ENCODE measurements at regions not wholly inside any gene's neighbourhood (a gene's known extent, or its start where the extent isn't known, plus 50 kb on each side); places are given as distances from the start of the nearest gene placed in this dataset.

DNA sequence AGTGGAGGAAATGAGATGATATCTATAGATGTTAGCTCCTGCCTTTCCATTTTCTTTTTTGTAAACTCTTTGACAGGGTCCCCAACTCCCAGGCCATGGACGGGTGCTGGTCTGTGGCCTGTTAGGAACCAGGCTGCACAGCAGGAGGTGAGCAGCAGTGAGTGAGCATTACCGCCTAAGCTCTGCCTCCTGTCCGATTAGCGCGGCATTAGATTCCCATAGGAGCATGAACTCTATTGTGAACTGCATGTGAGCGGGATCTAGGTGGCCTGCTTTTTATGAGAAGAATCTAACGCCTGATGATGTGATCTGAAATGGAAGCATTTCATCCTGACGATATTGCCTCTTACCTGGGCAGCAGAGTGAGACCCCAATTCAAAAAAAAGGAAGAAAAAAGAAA is 56.8 kb upstream of the CHD2 start:
- intact Hi-C loops (cut with micrococcal nuclease) (no loop called here), dilution Hi-C loops (cut with MboI; ENCODE audit: extremely low pct_ligation_motif_present, low sequenced_read_pairs) (no loop called here)
- no peak for FAIRE-seq
- H3K27ac ChIP-seq (ENCODE audit: insufficient read depth, low read depth, low read length) = no peak overlapping the region
- no peak for TF ChIP-seq MYC (IDR thresholded peaks at IDR 0.05; ENCODE audit: low read depth, low read length)
- TF ChIP-seq GATA2 (IDR thresholded peaks at IDR 0.05; ENCODE audit: insufficient read depth, insufficient read length, low read depth, low read length) = no peak
- no TSS peak for BruUV-seq (replicated peaks)
- ChIA-PET POLR2A (no interaction called here), CTCF (interaction anchor here (0.7 kb wide), 1 partner anchor 16 kb away, joined by 3 read pairs; no protein-coding TSS in a partner anchor)
- H3K9ac ChIP-seq (replicated peaks; ENCODE audit: extremely low read depth, insufficient read depth, low read length) = no peak overlapping the region
- peaks cover 46 to 50% of the 10 kb centered on the region in 2 experiments for H3K27me3 ChIP-seq (ENCODE audit: control insufficient read depth in 2 of 2, insufficient read depth in 2 of 2, low read length in 2 of 2)
- no peaks in the 10 kb centered on the region for H3K9me3 ChIP-seq (replicated peaks; ENCODE audit: control insufficient read depth, insufficient read depth, low read length)
- no peaks in the 10 kb centered on the region for H3K79me2 ChIP-seq (ENCODE audit: control insufficient read depth, insufficient read depth, low read length)
- peaks cover 9% of the 10 kb centered on the region for H3K4me1 ChIP-seq (ENCODE audit: control insufficient read depth, extremely low read depth, insufficient read depth, low read length)
- no peaks in the 10 kb centered on the region for H4K20me1 ChIP-seq (replicated peaks; ENCODE audit: control insufficient read depth, extremely low read depth, insufficient read depth, low read length)
- H2AFZ ChIP-seq (ENCODE audit: low read depth, low read length) = no peak overlapping the region
- H3K4me2 ChIP-seq (ENCODE audit: insufficient read depth, low read length) = no peak overlapping the region
- no peak for DNase-seq (ENCODE audit: low read depth, low spot score)
- no peak overlapping the region for H3K4me3 ChIP-seq (replicated peaks in 1 of 3; ENCODE audit: insufficient read depth in 1 of 3, low read depth in 1 of 3, low read length in 3 of 3)
- H3K9me1 ChIP-seq (replicated peaks; ENCODE audit: control insufficient read depth, extremely low read depth, insufficient read depth, low read length) = no peaks in the 10 kb centered on the region
- no peaks in the 10 kb centered on the region for H3K36me3 ChIP-seq (ENCODE audit: control insufficient read depth in 2 of 2, extremely low read depth in 1 of 2, insufficient read depth in 2 of 2, low read length in 2 of 2)

DNA sequence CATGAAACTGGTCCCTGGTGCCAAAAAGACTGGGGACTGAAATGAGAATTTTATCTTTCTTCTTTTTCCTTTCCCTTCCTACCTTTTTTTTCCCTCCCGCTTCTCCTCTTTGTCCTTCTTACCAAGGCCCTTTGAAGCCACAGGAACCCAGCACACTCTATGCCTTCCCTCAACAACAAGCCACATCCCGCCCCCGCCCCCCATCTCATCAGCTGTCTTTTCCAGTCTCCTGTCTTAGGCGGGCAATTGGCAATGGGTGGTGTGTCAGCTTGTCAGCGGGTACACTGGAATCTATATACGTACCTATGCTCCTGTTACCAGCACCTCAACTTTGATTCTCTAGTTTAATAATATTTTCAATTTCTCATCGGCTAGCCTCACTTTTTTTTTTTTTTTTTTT is 56.3 kb upstream of the CHD2 start:
- H3K4me1 ChIP-seq (ENCODE audit: control insufficient read depth, extremely low read depth, insufficient read depth, low read length) = peaks cover 9% of the 10 kb centered on the region
- DNase-seq (ENCODE audit: low read depth, low spot score) (no peak), FAIRE-seq (no peak)
- dilution Hi-C loops (cut with MboI; ENCODE audit: extremely low pct_ligation_motif_present, low sequenced_read_pairs) (no loop called here), intact Hi-C loops (cut with micrococcal nuclease) (no loop called here)
- BruUV-seq (replicated peaks) = no TSS peak
- H3K9me3 ChIP-seq (replicated peaks; ENCODE audit: control insufficient read depth, insufficient read depth, low read length) = no peaks in the 10 kb centered on the region
- ChIA-PET CTCF (interaction anchor here (0.7 kb wide), 1 partner anchor 16 kb away, joined by 3 read pairs; no protein-coding TSS in a partner anchor), POLR2A (interaction anchor here (0.6 kb wide), 1 partner anchor 56 kb away, joined by 3 read pairs; the partner anchor contains the start of gene CHD2)
- no peak overlapping the region for H3K4me3 ChIP-seq (replicated peaks in 1 of 3; ENCODE audit: insufficient read depth in 1 of 3, low read depth in 1 of 3, low read length in 3 of 3)
- H3K4me2 ChIP-seq (ENCODE audit: insufficient read depth, low read length) = no peak overlapping the region
- no peaks in the 10 kb centered on the region for H3K79me2 ChIP-seq (ENCODE audit: control insufficient read depth, insufficient read depth, low read length)
- TF ChIP-seq MYC (IDR thresholded peaks at IDR 0.05; ENCODE audit: low read depth, low read length) = no peak
- TF ChIP-seq, protein P1, sequence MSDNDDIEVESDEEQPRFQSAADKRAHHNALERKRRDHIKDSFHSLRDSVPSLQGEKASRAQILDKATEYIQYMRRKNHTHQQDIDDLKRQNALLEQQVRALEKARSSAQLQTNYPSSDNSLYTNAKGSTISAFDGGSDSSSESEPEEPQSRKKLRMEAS (IDR thresholded peaks at IDR 0.05; ENCODE audit: insufficient read depth, insufficient read length) = no peak
- TF ChIP-seq EZH2 (IDR thresholded peaks at IDR 0.05; ENCODE audit: borderline replicate concordance, low read depth, low read length, severe bottlenecking) = no peak
- no peak for TF ChIP-seq FOS (IDR thresholded peaks at IDR 0.05; ENCODE audit: borderline replicate concordance, insufficient read depth, low read length)
- TF ChIP-seq, protein P2, sequence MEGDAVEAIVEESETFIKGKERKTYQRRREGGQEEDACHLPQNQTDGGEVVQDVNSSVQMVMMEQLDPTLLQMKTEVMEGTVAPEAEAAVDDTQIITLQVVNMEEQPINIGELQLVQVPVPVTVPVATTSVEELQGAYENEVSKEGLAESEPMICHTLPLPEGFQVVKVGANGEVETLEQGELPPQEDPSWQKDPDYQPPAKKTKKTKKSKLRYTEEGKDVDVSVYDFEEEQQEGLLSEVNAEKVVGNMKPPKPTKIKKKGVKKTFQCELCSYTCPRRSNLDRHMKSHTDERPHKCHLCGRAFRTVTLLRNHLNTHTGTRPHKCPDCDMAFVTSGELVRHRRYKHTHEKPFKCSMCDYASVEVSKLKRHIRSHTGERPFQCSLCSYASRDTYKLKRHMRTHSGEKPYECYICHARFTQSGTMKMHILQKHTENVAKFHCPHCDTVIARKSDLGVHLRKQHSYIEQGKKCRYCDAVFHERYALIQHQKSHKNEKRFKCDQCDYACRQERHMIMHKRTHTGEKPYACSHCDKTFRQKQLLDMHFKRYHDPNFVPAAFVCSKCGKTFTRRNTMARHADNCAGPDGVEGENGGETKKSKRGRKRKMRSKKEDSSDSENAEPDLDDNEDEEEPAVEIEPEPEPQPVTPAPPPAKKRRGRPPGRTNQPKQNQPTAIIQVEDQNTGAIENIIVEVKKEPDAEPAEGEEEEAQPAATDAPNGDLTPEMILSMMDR (IDR thresholded peaks at IDR 0.05; ENCODE audit: extremely low read depth in 1 of 2, insufficient read depth in 1 of 2, low read depth in 1 of 2, low read length in 2 of 2) = no peak
- TF ChIP-seq POLR2A (IDR thresholded peaks at IDR 0.05; ENCODE audit: low read depth, low read length) = no peak
- TF ChIP-seq POLR2AphosphoS5 (IDR thresholded peaks at IDR 0.05; ENCODE audit: insufficient read depth, low read depth, low read length) = no peak
- no peak for TF ChIP-seq JUN (IDR thresholded peaks at IDR 0.05; ENCODE audit: borderline replicate concordance, insufficient read depth, insufficient read length, low read depth)
- TF ChIP-seq GATA2 (IDR thresholded peaks at IDR 0.05; ENCODE audit: insufficient read depth, insufficient read length, low read depth, low read length) = no peak
- H3K36me3 ChIP-seq (ENCODE audit: control insufficient read depth in 2 of 2, extremely low read depth in 1 of 2, insufficient read depth in 2 of 2, low read length in 2 of 2) = no peaks in the 10 kb centered on the region
- H4K20me1 ChIP-seq (replicated peaks; ENCODE audit: control insufficient read depth, extremely low read depth, insufficient read depth, low read length) = no peaks in the 10 kb centered on the region
- no peaks in the 10 kb centered on the region for H3K9me1 ChIP-seq (replicated peaks; ENCODE audit: control insufficient read depth, extremely low read depth, insufficient read depth, low read length)
- H3K9ac ChIP-seq (replicated peaks; ENCODE audit: extremely low read depth, insufficient read depth, low read length) = no peak overlapping the region
- H2AFZ ChIP-seq (ENCODE audit: low read depth, low read length) = no peak overlapping the region
- H3K27ac ChIP-seq (ENCODE audit: insufficient read depth, low read depth, low read length) = no peak overlapping the region
- H3K27me3 ChIP-seq (ENCODE audit: control insufficient read depth in 2 of 2, insufficient read depth in 2 of 2, low read length in 2 of 2) = peaks cover 50 to 54% of the 10 kb centered on the region in 2 experiments
